GM21619 (cell line): ENCODE measurements at regions not wholly inside any gene's neighbourhood (a gene's known extent, or its start where the extent isn't known, plus 50 kb on each side); places are given as distances from the start of the nearest gene placed in this dataset.

ENCODE experiments used
- ATAC-seq: cut with Tn5 transposase; IDR thresholded peaks from one replicate; pipeline ENCODE4 v1.9.1; 2021; ENCODE audit not compliant: unreplicated experiment

DNA sequence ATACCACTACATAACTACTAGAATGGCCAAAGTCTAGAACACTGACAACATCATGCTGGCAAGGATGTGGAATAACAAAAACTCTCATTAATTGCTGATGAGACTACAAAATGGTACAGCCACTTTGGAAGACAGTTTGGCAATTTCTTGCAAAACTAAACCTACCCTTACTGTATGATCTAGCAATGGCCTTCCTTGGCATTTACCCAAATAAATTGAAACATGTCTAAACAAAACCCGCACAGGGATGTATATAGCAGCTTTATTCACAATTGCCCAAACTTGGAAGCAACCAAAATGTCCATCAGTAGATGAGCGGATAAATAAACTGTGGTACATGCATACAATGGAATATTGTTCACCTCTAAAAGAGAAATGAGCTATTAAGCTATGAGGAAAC, 87.9 kb upstream of the SLC24A5 start:
- no peak for ATAC-seq

DNA sequence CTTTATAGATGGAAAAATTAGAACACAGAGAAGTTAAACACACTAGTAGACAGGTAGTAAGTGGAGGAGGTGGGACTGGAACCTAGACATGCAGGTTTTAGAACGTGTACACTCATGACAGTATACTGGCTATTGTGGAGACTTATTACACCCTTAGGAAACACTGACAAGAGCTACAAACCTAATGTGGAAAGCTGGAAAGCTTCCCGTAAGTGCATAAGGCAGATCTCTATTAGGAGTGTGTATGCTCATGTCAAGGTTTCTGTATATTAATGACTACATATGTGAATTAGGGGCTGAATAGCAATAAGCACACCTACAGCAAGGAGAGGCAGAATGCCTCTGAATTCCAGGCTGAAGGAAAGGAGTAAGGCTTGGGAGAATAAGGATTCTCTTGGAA, 82.6 kb upstream of the SLC24A5 start:
- ATAC-seq, result no peak

DNA sequence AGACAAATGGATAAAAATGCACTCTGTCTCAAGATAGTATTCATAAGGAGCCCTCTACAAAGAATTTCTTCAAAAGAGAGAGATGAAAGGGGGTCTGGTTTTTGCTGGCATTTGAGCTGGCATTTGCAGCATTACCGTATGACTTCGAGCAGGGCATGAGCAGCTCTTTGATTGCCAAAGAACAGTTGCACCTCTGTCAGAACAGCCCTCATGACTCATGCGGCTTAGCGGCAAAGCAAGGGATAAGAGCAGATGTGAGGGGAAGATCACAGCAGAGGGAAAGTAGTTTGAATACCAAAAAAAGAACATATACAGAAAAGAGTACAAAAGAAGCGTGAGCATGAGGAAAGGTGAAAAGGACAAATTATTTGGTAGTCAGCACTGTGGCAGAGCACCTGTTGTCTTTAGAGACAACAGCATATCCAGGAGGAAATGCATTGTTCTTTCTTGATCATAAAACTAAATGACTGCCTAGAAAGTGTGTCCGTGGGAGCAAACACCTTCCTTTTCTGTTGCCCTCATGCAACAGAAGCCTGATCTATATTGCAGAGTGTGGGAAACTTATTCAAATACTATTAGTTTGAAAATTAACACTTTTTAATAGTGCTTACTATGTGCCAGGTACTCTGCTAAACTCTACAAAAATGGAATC, 80.5 kb upstream of the SLC24A5 start:
- no peak for ATAC-seq

DNA sequence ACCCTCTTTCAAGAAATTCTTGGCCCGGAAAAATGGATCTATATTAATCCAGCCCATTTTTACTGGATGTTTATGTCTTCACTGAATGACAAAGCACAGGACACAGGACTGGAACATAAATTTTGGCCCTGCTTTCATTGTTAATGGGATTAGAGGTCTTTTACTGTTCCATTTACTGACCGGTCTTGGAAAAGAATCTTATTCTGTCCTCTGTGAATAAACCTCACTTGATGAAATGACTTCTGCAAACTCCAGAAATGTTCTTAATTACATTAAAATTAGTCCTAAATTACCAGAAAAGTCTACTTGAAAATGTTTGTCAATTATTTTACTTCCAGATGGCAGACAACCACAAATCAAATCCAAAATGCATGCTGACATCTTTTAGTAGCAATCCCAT, 79.3 kb upstream of the SLC24A5 start:
- no peak for ATAC-seq

GRCh38 chr15:48046813-48047438, 73.9 kb upstream of the SLC24A5 start:
- no peak for ATAC-seq

- ATAC-seq, result no peak
Observed at GRCh38 chr15:48049736-48050135, 71.1 kb upstream of the SLC24A5 start.

GRCh38 chr15:48052946-48053345, 67.8 kb upstream of the SLC24A5 start:
- no peak for ATAC-seq

DNA sequence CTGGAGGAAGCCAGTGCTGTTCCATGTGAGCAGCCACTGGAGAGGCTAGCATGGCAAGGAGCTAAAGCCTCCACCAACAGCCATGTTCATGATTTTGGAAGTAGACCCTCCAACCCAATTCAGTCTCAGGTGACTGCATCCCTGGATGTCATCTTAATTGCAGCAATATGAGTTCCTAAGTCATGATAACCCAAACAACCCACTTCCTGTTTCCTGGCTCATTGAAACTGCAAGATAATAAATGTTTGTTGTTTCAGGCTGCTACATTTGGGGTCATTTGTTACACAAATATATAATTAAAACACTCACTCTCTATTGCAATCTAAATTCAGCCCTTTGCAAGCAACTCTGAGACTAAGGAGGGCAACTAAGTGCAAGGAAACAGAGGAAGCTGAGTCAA, 62.4 kb upstream of the SLC24A5 start:
- ATAC-seq, result no peak

DNA sequence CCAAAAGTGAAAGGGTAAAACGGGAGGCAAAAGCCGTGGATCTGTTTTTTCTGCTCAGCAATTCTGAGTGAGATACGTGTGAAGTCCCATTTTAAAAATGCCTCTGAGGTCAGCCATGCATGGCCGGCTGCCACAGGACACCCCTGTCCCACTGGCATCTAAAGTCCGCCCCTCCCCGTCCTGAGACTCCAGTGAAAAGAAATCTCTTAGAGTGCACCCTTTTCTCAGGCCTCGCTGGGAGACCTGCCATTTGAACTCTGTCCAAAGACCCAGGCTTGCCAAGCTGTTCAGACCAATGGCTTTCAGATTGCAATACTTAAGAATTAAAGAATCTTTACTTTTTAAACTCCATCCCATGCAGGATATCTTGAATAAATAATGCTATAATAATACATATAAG, 61.0 kb upstream of the SLC24A5 start:
- ATAC-seq, result no peak

- no peak for ATAC-seq
Observed at GRCh38 chr15:48060396-48060795, 60.4 kb upstream of the SLC24A5 start.

GRCh38 chr15:48061605-48062004, 59.2 kb upstream of the SLC24A5 start:
- no peak for ATAC-seq

DNA sequence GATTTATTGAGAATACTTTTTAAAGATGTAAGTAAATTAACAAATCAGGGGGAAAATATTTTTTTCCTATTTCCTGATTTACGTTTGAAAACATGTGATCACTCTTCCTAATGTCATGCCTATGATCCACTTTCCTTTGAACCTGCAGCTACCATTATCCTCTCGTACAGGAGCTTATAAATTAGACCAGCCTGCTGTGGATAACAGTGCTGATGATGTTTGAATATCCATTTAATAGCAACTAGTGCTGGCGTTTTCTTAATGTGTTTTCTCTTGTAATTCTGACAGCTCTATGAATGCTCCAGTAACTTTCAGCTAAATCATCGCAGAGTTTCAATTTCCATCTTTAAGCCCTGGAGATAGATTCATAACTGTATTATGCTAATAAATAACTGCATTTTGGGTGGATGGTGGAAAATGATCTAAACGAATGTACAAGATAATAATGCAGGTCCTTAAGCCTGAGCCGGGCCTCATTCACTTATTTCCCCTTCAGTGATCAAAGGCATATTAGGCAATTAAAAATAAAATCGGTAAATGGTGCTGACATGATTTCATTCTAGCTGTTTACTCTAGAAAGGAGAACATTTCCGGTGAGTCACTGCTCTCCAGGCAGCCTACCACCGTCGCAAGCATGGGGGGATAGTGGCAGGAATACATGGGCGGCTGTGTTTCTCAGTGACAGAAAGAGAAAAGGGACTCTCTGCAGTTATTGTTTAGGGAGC, 58.5 kb upstream of the SLC24A5 start:
- no peak for ATAC-seq

DNA sequence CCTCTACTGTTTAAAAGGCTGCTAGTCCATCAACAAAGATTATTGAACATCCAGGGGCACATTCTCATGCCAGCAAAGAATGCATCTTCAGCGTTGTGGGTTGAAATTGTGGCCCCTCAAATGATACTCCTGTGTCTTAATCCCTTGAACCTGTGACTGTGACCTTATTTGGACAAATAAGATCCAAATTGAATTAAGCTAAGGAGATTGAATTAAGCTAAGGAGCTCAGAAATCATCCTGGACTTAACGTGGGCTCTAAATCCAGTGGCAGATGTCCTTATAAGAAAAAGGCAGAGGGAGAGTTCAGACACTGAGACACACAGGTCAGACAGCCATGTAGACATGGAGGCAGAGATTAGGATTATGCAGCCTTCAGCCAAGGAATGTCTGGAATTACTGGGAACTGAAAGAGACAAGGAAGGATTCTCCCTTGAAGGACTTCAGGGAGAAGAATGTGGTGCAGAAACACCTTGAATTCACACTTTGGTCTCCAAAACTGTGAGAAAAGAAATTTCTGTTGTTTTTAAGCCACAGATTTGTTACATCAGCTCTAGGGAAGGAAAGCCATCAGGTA, 57.3 kb upstream of the SLC24A5 start:
- ATAC-seq, result no peak

DNA sequence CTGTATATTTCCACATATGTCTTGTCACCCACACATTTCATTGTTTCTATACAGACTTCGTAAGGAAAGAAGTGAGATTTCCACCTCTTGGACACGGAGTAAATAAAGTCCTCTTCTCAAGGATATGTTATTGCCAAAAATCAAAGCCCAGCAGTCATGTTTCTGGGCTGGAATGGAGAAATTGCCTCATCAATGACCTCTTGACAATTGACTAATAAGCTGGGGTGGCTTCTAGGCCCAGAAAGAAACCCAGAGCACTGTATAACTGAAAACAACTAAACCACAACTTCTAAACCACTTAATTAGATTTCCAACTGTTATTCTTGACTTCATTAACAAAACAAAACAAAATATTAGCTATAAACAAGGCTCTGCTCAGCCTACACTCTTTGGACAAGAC, 56.4 kb upstream of the SLC24A5 start:
- no peak for ATAC-seq

DNA sequence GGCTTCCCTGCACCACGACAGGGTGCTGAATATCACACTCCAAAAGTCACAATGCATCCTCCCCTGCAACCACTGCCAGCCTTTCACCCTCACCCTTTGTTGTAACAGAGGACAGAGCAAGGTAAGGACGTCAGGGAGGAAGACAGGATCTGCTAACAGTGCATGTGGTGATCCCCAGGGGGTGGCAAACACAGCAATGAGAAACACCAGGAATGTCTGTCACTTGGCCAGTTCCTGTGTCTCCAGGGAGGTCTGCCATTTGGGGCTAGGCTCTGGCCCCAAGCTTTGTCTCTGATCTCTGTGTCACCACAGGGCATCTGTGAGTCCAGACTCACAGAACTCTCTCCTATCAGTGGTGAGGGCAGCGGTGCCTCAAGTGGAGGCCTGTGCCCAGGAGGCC, 54.3 kb upstream of the SLC24A5 start:
- no peak for ATAC-seq
